H9 (cell line): ENCODE measurements at regions not wholly inside any gene's neighbourhood (a gene's known extent, or its start where the extent isn't known, plus 50 kb on each side); places are given as distances from the start of the nearest gene placed in this dataset.

Experiments
- DNase-seq: peaks from one replicate; pipeline ENCODE4 v3.0.0-alpha.2; 2017
- H2AFZ ChIP-seq: one replicate; pipeline ENCODE4 v1.6.1; 2013; ENCODE audit warnings: mild to moderate bottlenecking, low read length, control low read depth, moderate library complexity
- H2AK5ac ChIP-seq: 2 replicates; pipeline ENCODE4 v1.6.1; 2013; ENCODE audit warnings: low read length, control low read depth, mixed read lengths; ENCODE audit not compliant: insufficient read length
- H2BK120ac ChIP-seq: one replicate; pipeline ENCODE4 v1.6.1; 2013; ENCODE audit warnings: low read depth, mild to moderate bottlenecking, low read length, control low read depth, inconsistent platforms; ENCODE audit not compliant: poor library complexity, severe bottlenecking
- H2BK12ac ChIP-seq: 2 replicates; pipeline ENCODE4 v1.6.1; 2013; ENCODE audit warnings: low read length, control low read depth, mixed read lengths, low read depth; ENCODE audit not compliant: insufficient read length
- H2BK15ac ChIP-seq: 2 replicates; pipeline ENCODE4 v1.6.1; 2013; ENCODE audit warnings: low read depth, low read length, control low read depth
- H2BK20ac ChIP-seq: one replicate; pipeline ENCODE4 v1.6.1; 2013; ENCODE audit warnings: low read depth, mild to moderate bottlenecking, low read length, control low read depth, inconsistent platforms; ENCODE audit not compliant: poor library complexity, severe bottlenecking
- H2BK5ac ChIP-seq: 2 replicates; pipeline ENCODE4 v1.6.1; 2013; ENCODE audit warnings: low read length, control low read depth, mixed read lengths; ENCODE audit not compliant: insufficient read length
- H3K14ac ChIP-seq: 2 replicates; pipeline ENCODE4 v1.6.1; 2013; ENCODE audit warnings: low read length, control low read depth; ENCODE audit not compliant: insufficient read depth
- H3K18ac ChIP-seq: 2 replicates; pipeline ENCODE4 v1.6.1; 2013; ENCODE audit warnings: low read depth, mild to moderate bottlenecking, mixed read lengths, low read length, control low read depth; ENCODE audit not compliant: insufficient read length
- H3K23ac ChIP-seq: 2 replicates; pipeline ENCODE4 v1.6.1; 2013; ENCODE audit warnings: low read length, control low read depth, mixed read lengths, low read depth; ENCODE audit not compliant: insufficient read length
- H3K23me2 ChIP-seq: 2 replicates; pipeline ENCODE4 v1.6.1; 2013; ENCODE audit warnings: low read depth, mild to moderate bottlenecking, mixed read lengths, low read length, control low read depth; ENCODE audit not compliant: insufficient read length, poor library complexity, severe bottlenecking
- H3K27ac ChIP-seq: 2 replicates; pipeline ENCODE4 v1.5.1; 2013; ENCODE audit warnings: low read length, control low read depth, mixed read lengths, low read depth; ENCODE audit not compliant: insufficient read length
- H3K27me3 ChIP-seq: 2 replicates; pipeline ENCODE4 v1.6.1; 2013; ENCODE audit warnings: low read length, control low read depth, inconsistent platforms; ENCODE audit not compliant: insufficient read depth
- H3K4ac ChIP-seq: 2 replicates; pipeline ENCODE4 v1.6.1; 2013; ENCODE audit warnings: low read depth, mild to moderate bottlenecking, control low read depth, inconsistent platforms, low read length, moderate library complexity
- H3K4me1 ChIP-seq: 2 replicates; pipeline ENCODE4 v1.6.1; 2013; ENCODE audit warnings: low read length, control low read depth, inconsistent platforms; ENCODE audit not compliant: insufficient read depth
- H3K4me2 ChIP-seq: 2 replicates; pipeline ENCODE4 v1.6.1; 2013; ENCODE audit warnings: low read length, control low read depth, mixed read lengths; ENCODE audit not compliant: insufficient read length, insufficient read depth
- H3K56ac ChIP-seq: 2 replicates; pipeline ENCODE4 v1.6.1; 2013; ENCODE audit warnings: low read depth, mild to moderate bottlenecking, mixed read lengths, low read length, control low read depth; ENCODE audit not compliant: insufficient read length
- H3K79me1 ChIP-seq: 2 replicates; pipeline ENCODE4 v1.6.1; 2013; ENCODE audit warnings: low read depth, mild to moderate bottlenecking, moderate library complexity, low read length, control low read depth, inconsistent platforms; ENCODE audit not compliant: insufficient read depth, poor library complexity, severe bottlenecking
- H3K79me2 ChIP-seq: 2 replicates; pipeline ENCODE4 v1.6.1; 2013; ENCODE audit warnings: low read length, control low read depth, inconsistent platforms; ENCODE audit not compliant: insufficient read depth
- H3K9ac ChIP-seq: 2 replicates; pipeline ENCODE4 v1.6.1; 2013; ENCODE audit warnings: low read length, control low read depth, mixed read lengths; ENCODE audit not compliant: insufficient read length; ENCODE audit errors: extremely low read depth
- H3K9me3 ChIP-seq: one replicate; pipeline ENCODE4 v1.6.1; 2013; ENCODE audit warnings: low read depth, low read length, inconsistent platforms; ENCODE audit not compliant: control insufficient read depth
- H3T11ph ChIP-seq: one replicate; pipeline ENCODE4 v1.6.1; 2013; ENCODE audit warnings: mild to moderate bottlenecking, low read length, control low read depth, inconsistent platforms
- H4K20me1 ChIP-seq: one replicate; pipeline ENCODE4 v1.6.1; 2013; ENCODE audit not compliant: control insufficient read depth, insufficient read length, insufficient read depth
- H4K5ac ChIP-seq: 2 replicates; pipeline ENCODE4 v1.6.1; 2013; ENCODE audit warnings: low read depth, mild to moderate bottlenecking, mixed read lengths, low read length, control low read depth; ENCODE audit not compliant: insufficient read length
- H4K8ac ChIP-seq: replicated peaks from 2 replicates; pipeline ENCODE4 v1.6.1; 2013; ENCODE audit warnings: low read length, control low read depth, mixed read lengths, low read depth; ENCODE audit not compliant: insufficient read length
- H4K91ac ChIP-seq: 2 replicates; pipeline ENCODE4 v1.6.1; 2013; ENCODE audit warnings: low read depth, mild to moderate bottlenecking, moderate library complexity, mixed read lengths, low read length, control low read depth; ENCODE audit not compliant: insufficient read length
- H3K27ac Mint-ChIP-seq, 3 experiments: 2 replicates in 2 of 3; 3 replicates in 1 of 3; pipeline ENCODE4 v1.8.0; 2020 to 2021; ENCODE audit warnings: mixed read lengths in 3 of 3, mild to moderate bottlenecking in 1 of 3, moderate library complexity in 1 of 3
- H3K27me3 Mint-ChIP-seq: 2 replicates; pipeline ENCODE4 v1.8.0; 2021; ENCODE audit warnings: low read depth, mild to moderate bottlenecking, moderate library complexity, mixed read lengths
- H3K36me3 Mint-ChIP-seq, 3 experiments: 2 replicates in 2 of 3; 3 replicates in 1 of 3; pipeline ENCODE4 v1.8.0; 2020 to 2021; ENCODE audit warnings: low read depth in 3 of 3, mixed read lengths in 3 of 3; ENCODE audit not compliant: insufficient read depth in 1 of 3
- H3K4me1 Mint-ChIP-seq, 2 experiments: 2 replicates each; pipeline ENCODE4 v1.8.0; 2020; ENCODE audit warnings: mixed read lengths in 2 of 2
- H3K4me3 Mint-ChIP-seq, 2 experiments: 2 replicates in 1 of 2; 3 replicates in 1 of 2; pipeline ENCODE4 v1.8.0; 2020 to 2021; ENCODE audit warnings: mild to moderate bottlenecking in 2 of 2, mixed read lengths in 2 of 2, moderate library complexity in 1 of 2
- H3K9me3 Mint-ChIP-seq, 2 experiments: 2 replicates in 1 of 2; 3 replicates in 1 of 2; pipeline ENCODE4 v1.8.0; 2020; ENCODE audit warnings: mild to moderate bottlenecking in 2 of 2, mixed read lengths in 2 of 2, moderate library complexity in 1 of 2
- CTCF ChIP-seq: fragments of 200-600 bp; sonication (generic); conservative IDR thresholded peaks from 3 replicates; pipeline ENCODE4 v1.8.0; 2021; ENCODE audit warnings: antibody characterized with exemption, mild to moderate bottlenecking
- WGBS: extraction: QIAGEN DNeasy Blood & Tissue Kit; methylation state at CpG from one replicate; pipeline ENCODE4 v1.1.7; 2013; ENCODE audit warnings: missing lambda C conversion rate, low lambda C conversion rate, mixed read lengths; ENCODE audit not compliant: insufficient read length; ENCODE audit errors: extremely low coverage; 5-methylcytosine and 5-hydroxymethylcytosine counted together

- no peak overlapping the region for H2BK120ac ChIP-seq
- H3K4me1 Mint-ChIP-seq = peaks cover 85 to 87% of the 10 kb centered on the region in 2 experiments
- no peak overlapping the region for H3K4me2 ChIP-seq
- peaks cover 20% of the 10 kb centered on the region for H3K4me1 ChIP-seq
- no peak overlapping the region for H3K4ac ChIP-seq
- no peak overlapping the region for H2BK20ac ChIP-seq
- no peak overlapping the region for H3K14ac ChIP-seq
- H3K9me3 Mint-ChIP-seq = no peaks in the 10 kb centered on the region; a peak in 1 of 5 replicates
- no peaks in the 10 kb centered on the region for H3K79me2 ChIP-seq
- no peak for DNase-seq
- TF ChIP-seq CTCF = no peak
- no peak overlapping the region for H4K8ac ChIP-seq
- H3K27ac Mint-ChIP-seq = no peak overlapping the region
- no peak overlapping the region for H2AK5ac ChIP-seq
- H3K36me3 Mint-ChIP-seq = no peaks in the 10 kb centered on the region
- H3T11ph ChIP-seq = no peak overlapping the region
- peaks cover 48% of the 10 kb centered on the region for H3K27me3 Mint-ChIP-seq
- H2BK15ac ChIP-seq = no peak overlapping the region
- H3K56ac ChIP-seq = no peak overlapping the region
- no peak overlapping the region for H4K5ac ChIP-seq
- H4K20me1 ChIP-seq = no peaks in the 10 kb centered on the region
- H2AFZ ChIP-seq = no peak overlapping the region
- H3K9ac ChIP-seq = no peak overlapping the region
- no CpG with 5 or more reads among the region's 5 CpGs for WGBS
- peaks cover 3% of the 10 kb centered on the region; the same call in 1 of the 2 replicates for H3K27me3 ChIP-seq
- no peak overlapping the region for H3K23ac ChIP-seq
- no peak overlapping the region for H4K91ac ChIP-seq
- no peaks in the 10 kb centered on the region for H3K23me2 ChIP-seq
- no peak overlapping the region for H3K27ac ChIP-seq
- H3K9me3 ChIP-seq = no peaks in the 10 kb centered on the region
- no peak overlapping the region for H3K18ac ChIP-seq
- H2BK12ac ChIP-seq = no peak overlapping the region
- no peak overlapping the region; a peak in 1 of 5 replicates for H3K4me3 Mint-ChIP-seq
- H2BK5ac ChIP-seq = no peak overlapping the region
- H3K79me1 ChIP-seq = no peaks in the 10 kb centered on the region
Observed at GRCh38 chr13:29939158-29939557, 88.7 kb upstream of the UBL3 start.
